GM21447 (cell line): ENCODE measurements at regions not wholly inside any gene's neighbourhood (a gene's known extent, or its start where the extent isn't known, plus 50 kb on each side); places are given as distances from the start of the nearest gene placed in this dataset.

Source experiments
- ATAC-seq: cut with Tn5 transposase; IDR thresholded peaks from one replicate; pipeline ENCODE4 v1.9.1; 2021; ENCODE audit not compliant: unreplicated experiment

DNA sequence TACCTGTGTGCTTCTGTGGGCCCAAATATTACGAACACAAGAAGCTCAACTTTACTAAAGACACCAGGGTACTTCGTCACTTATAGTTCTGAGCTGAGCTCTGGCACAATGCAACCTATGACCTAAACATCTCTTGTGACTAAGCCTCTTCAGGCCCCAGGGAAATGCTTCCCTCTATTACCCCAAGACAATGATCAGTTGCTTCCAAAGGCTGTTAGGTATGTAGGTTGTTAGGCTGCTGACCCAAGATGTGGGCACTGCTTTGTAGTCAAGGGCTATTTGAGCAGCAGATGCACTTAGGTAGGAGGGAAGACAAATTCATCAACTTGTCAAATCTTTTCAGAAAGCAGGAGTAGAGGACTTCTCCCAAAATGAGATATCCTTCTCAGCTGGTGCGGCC is 640.1 kb downstream of the EPHA4 start:
- ATAC-seq, result no peak

GRCh38 chr2:220935789-220936321 is 636.2 kb downstream of the EPHA4 start:
- ATAC-seq, result no peak

DNA sequence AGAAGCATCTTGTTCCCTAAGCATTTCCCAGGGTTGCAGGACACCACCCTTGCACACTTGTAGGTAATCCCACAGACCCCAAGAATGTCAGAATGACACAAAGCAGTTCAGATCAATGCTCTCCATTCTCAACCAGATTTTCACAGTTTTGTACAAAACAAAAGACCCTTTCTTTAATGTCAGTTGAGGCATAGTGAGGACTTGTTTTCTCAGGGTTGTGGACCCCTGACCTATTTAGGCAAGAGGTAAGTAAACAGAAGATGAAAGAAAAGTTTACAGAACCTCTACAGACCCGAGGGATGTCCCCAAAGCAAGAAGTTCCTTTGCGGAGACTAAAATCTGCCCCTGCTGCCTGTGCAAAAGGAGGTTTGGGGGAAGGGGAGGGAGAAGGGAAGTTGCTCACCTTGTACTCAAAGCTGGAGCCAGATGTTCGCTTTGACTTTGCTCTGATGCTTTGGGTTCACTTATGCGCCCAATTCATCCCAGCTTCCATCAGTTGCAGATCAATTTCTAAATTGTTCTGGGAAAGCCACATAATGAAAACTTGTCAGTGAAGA is 635.4 kb downstream of the EPHA4 start:
- no peak for ATAC-seq

GRCh38 chr2:220937245-220937644 is 634.9 kb downstream of the EPHA4 start:
- ATAC-seq, result no peak

- no peak for ATAC-seq
These were observed 631.5 kb downstream of the EPHA4 start for GRCh38 chr2:220940646-220941045.

GRCh38 chr2:220941683-220942082 is 630.4 kb downstream of the EPHA4 start:
- no peak for ATAC-seq

DNA sequence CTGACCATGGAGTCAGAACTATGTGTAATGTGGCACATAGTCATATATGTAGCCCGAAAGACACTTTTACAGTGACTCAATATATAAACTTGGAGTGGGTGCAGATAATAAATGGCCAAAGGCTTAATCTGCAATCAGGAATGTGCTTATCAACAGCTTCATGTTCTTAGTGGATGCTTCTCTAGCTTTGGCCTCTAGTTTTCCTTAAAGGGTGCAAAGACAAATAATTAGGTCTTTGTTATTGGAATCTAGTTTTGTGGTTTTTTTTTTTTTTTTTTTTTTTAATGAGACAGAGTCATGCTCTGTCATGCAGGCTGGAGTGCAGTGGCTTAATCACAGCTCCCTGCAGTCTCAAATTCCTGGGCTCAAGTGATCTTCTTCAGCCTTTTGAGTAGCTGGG is 625.6 kb downstream of the EPHA4 start:
- ATAC-seq, result no peak

DNA sequence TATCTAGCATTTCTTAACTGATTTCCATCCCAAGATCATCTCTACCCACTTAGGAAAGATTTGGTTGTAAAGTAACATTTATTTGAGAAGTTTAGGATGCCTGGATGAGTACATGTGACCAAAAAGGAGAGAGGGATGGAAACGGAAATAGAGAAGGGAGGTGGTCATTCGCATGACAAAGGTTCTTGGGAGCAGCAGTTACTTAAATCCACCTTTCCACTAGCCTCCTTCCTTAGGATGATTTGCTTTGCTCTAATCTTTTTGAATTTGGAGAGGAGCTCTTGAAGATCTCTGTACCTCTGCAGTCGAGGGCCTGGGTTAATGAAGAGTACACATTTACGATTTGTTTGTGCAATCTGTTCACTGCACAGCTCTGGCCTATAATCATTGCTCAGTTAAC is 623.5 kb downstream of the EPHA4 start:
- ATAC-seq, result no peak

DNA sequence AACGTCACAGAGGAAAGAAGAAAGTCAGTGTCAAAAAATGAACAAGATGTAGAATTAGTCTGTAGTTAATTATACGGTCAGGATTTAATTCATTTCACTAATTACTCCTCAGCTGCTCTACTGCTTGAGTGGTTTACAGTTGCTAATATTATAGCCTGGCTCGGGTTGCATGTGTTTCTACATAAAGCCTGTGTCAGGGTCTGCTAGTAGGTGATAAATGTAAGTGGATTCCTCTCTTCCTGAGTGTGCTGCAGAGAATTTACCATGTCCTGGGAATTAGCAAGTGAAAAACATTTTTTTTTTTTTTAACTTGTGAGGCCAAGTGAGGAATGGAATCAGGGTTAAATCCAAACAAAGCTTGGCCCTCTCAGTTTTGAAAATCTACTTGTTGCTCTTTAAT is 622.6 kb downstream of the EPHA4 start:
- ATAC-seq, result no peak

DNA sequence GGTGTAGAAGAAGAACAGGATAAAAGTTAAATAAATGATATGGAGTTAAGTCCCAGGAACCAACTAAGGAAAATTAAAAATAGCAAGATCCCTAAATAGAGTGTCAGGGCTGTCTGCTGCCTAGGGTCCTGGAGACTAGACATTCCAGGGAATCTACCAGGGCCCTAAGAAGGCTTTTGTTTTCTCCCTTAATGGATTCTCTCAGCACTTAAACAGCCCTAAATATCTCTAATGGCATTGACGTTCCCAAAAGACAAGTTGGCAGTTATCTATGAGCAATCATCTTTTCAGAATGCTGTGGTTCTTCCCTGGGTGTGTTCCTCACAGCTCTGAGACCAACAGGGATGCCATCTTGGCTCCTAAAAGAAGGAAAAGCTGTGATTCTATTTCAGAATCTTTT is 616.3 kb downstream of the EPHA4 start:
- ATAC-seq, result no peak

GRCh38 chr2:220956429-220956828 is 615.7 kb downstream of the EPHA4 start:
- no peak for ATAC-seq

DNA sequence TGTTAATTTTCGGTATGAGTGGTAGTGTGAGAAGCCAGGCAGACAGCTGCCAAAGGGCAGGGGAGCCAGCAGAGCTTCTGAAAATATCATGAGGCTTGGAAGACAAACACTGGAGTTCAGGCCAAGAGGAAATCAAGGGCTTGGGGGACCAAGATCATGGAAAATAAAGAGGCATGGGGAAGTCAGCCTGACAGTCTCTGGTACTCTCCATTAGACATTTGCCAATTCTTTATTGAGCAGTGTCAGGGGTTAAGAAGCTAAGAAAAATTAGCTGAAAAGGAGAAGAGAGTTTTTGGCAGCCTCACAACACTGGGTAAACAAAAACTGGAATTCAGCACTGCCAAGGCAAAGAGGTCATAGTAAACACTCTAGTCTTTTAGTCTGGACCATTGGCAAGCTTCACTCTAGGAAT is 612.7 kb downstream of the EPHA4 start:
- no peak for ATAC-seq

DNA sequence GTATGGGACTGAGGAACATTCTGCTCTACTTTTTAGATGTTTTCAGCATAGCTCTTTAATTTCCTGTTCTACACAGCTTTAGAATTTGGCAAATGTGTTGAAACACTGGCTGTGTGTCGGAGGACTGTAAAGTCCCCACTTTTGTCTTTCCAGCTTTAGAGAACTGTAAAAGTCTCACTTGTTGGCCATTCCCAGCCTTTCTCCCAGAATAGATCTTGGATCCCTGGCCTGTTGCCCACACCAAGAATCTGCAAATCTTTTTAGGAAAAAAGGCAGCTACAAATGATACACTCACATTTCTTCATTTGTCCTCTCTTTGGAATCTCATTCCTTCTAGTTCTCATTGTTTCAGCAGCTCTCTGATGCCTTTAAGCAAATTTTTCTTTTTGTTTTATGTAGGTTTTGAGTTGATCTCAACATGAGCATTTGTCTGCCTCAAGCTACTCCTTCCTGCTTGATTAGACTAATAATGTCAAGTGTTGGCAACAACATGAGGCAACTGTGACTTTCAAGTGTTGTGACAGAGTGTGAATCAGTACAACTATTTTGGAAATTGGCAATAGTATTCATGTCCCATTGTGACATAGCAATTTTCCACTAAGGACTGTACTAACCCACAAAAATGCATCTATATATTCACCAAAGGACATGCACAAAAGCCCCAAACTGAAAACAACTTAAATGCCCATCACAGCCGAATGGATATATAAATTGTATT is 610.8 kb downstream of the EPHA4 start:
- no peak for ATAC-seq

DNA sequence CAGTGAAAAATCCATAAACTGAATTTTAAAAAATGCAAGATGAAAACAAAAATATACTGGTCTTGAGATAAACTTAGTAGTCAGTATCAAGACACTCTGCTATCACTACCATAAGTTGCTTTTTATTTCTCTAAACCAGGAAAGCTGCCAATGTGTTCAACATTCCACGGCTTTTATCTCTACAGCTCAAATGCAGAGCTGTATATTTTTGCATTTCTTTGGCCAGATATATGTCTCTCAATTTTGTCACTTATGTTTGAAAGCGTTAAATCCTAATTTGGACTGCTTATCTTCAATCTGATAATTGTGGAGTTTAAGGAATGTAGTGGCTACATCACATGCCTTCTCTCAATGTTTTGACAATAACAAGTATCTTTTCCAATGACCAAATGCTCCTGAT is 609.5 kb downstream of the EPHA4 start:
- no peak for ATAC-seq

GRCh38 chr2:220963076-220963475 is 609.0 kb downstream of the EPHA4 start:
- no peak for ATAC-seq

- ATAC-seq, result no peak
These were observed 608.2 kb downstream of the EPHA4 start for GRCh38 chr2:220963930-220964329.

DNA sequence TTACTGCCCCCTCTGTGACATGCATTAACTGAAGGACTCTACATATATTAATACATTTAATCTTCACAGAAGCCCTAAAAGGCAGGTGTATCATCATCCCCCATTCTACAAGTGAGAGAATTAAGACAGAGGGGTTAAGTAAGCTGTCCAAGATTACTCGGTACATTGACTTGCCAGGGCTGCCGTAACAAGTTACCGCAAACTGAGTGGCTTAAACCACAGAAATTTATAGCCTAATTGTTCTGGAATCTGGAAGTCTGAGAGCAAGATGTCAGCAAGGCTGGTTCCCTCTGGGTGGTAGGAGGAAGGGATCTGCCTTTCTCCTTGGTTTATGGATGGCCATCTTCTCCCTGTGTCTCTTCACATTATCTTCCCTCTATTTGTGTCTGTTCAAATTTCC is 605.5 kb downstream of the EPHA4 start:
- ATAC-seq, result no peak

DNA sequence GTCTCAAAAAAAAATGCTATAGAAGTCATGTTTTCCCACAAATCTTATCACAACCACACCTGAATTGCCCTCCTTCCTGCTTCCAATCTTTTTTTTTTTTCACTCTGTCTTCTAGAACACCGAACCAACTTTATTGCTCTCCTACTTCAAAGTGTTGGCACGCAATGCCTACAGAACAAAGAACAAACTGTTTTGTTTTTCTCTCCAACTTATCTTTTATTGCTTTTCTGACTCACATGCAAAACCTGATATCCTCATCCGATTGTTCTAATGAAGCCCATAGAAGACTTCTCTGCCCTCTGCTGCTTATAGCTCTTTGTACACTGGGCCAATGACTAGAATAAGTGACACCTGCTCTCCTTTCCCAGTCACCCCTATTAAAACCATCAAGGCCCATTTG is 602.8 kb downstream of the EPHA4 start:
- ATAC-seq, result no peak

- ATAC-seq, result no peak
These were observed 591.0 kb downstream of the EPHA4 start for GRCh38 chr2:220980966-220981675.

DNA sequence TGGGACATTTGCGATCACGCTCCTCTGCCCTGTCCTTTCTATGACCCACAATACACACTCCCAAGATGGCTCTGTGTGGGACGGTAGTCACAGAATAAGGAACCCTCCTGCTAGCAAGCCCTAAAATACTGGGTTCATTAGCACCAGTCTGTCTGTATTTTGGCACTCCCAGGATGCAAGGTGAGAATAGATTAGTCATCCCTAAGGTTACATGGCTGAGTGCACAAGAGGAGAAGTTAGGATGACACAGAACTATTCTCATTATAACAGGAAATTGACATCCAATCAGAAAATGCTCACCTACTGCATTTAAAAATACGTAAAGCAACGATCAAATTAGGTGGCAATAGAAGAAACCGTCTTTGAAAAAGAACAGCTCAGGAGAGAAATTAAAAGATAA is 590.2 kb downstream of the EPHA4 start:
- no peak for ATAC-seq

DNA sequence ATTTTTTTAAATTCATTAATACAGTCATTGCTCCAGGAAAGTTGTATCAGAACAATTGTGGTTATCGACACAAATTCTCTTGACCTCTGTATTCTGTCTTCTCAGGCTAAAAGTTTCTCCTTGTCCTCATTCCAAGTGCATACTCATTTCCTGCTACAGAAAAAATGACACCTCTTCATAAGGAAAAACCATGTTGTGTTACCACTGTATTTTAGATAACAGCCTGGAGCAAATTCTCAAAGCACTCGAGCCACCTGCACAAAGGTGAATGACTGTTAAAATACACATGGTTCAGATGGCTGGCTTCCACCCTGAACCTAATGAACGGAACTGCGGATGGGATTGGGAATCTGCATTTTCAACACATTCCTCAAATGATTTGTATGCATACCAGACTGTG is 586.5 kb downstream of the EPHA4 start:
- no peak for ATAC-seq

GRCh38 chr2:220987839-220988238 is 584.3 kb downstream of the EPHA4 start:
- no peak for ATAC-seq
